DMS114 treated with DMSO at 0.1 percent for 48 hours (cell line): ENCODE measurements at regions not wholly inside any gene's neighbourhood (a gene's known extent, or its start where the extent isn't known, plus 50 kb on each side); places are given as distances from the start of the nearest gene placed in this dataset.

Experiments used
- DNase-seq: peaks from one replicate; lab custom pipeline; 2025; ENCODE audit not compliant: unreplicated experiment; lab: John Stamatoyannopoulos, UW

DNA sequence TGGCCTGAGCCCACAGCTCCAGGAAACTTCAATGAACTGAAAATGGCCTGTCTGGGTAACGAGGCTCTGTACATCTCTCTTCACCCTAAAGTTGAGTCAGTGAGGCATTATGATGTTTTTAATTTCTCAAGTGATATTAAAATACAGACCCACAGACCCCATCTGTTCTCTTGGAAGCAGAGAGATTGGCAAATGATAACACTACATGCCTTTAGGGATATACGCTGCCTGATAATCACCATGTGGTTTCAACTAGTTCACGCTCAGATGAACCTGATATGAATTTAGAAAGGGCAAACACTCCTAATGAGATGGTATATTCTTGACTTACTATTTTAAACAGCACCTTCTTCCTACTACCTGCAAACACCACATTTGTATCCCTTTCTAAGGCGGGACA is 127.5 kb downstream of the RFC3 start:
- DNase-seq, result no peak

GRCh38 chr13:33953203-33953602 is 135.3 kb downstream of the RFC3 start:
- no peak for DNase-seq

GRCh38 chr13:33953781-33954180 is 135.8 kb downstream of the RFC3 start:
- DNase-seq, result no peak

- no peak for DNase-seq
These were observed 138.4 kb downstream of the RFC3 start for GRCh38 chr13:33956346-33956745.

DNA sequence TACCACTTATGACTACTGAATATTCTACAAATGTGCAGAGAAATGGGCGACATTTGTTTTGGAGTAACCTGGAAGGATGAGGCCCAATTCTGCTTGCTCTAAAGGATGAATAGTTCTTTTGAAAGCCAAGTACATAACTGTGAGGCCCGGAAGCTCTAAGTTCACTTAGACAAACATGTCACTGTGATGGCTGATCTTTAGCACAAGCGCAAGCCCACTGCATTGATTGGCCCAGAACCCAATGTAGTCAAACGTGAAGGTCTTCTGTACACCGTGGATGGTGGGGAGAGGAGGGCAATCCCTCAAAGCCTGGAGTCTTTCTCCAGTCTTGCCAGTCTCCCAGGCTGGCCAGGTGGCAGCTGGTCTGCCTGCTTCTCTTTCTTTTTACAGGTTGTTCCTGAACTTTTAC is 139.6 kb downstream of the RFC3 start:
- DNase-seq, result no peak

DNA sequence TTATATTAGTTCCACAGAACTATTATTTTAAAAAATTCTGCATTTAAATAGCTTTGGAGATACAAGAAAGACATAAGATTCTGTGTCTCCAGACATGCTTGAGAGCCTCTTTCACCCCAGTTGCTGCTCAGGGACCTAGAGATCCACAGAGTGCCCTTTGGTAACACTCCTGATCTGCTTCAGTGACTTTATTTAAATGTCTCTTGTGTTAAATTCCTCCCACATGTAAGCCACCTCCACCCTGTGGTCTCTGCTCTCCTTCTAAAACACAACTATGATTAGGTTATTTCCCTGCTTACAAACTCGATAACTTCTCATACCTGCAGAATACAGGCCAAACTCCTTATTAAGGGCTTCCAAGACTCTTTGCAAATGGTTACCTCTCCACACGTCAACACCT is 141.0 kb downstream of the RFC3 start:
- no peak for DNase-seq

GRCh38 chr13:33963134-33963533 is 145.2 kb downstream of the RFC3 start:
- DNase-seq, result no peak

- no peak for DNase-seq
These were observed 145.9 kb downstream of the RFC3 start for GRCh38 chr13:33963895-33964294.

- DNase-seq, result no peak
These were observed 150.9 kb downstream of the RFC3 start for GRCh38 chr13:33968520-33969507.

GRCh38 chr13:33970746-33971561 is 153.0 kb downstream of the RFC3 start:
- DNase-seq, result no peak

- DNase-seq, result no peak
These were observed 153.5 kb downstream of the RFC3 start for GRCh38 chr13:33971562-33971819.

DNA sequence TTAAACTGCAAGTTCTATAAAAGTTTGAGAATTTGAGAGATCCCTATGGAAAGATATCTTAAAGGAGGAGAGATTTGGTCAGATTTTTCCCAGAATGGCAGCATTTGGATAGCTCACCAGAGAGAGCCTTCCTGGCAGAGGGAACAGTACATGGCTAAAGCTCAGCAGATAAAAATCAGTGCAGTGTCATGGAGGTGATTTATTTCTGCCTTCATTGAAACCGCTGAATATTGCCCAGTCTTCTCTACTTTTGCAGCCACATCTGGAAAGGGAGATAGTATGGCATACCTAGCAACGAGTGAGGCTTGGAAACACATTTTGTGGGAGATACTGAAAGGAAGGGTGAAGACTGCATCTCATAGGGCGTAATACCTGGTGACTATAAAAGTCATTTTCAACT is 155.2 kb downstream of the RFC3 start:
- DNase-seq, result no peak

GRCh38 chr13:33976965-33977364 is 159.0 kb downstream of the RFC3 start:
- no peak for DNase-seq

- no peak for DNase-seq
These were observed 160.7 kb downstream of the RFC3 start for GRCh38 chr13:33978653-33979052.

DNA sequence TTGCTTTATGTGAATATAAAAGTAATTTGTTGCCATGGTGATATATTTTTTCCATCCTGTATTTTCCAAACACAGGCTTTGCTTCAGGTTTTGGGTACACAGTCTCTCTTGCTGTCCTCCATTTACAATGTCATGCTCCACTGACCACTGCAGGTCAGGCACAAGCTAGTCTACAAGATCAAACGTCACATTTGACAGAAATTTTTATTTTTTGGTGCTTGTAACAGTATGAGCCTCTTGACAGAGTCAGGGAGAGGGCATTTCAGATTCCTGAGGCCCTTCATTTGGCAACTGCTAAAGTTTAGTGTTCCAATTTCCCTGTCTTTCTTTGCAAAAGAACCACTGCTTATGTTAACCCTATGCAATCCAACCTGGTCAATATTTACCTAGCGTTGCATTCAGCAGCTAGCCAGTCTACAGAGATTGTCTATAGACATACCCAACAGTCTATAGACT is 175.0 kb downstream of the RFC3 start:
- DNase-seq, result no peak

- DNase-seq, result no peak
These were observed 176.2 kb downstream of the RFC3 start for GRCh38 chr13:33994198-33994597.

- DNase-seq, result no peak
These were observed 177.0 kb downstream of the RFC3 start for GRCh38 chr13:33994826-33995502.

DNA sequence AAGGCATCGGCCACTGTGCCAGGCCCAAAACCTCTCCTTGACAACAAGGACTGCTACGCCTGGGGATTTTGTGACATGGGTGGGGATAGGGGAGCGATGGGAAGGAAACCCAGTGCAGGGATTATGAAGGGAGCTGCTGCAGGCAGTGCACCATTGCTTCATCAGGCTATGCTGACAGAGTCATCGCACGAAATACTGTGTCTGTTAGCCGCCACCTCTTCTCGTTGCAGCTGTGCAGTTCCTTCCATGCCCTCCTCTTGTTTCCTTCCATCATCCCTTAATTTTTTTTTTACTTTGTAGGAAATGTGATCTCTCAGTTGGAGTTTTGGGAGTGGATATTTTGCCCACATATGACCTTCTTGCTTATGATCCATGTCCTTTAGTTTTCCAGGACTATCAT is 178.7 kb downstream of the RFC3 start:
- no peak for DNase-seq

DNA sequence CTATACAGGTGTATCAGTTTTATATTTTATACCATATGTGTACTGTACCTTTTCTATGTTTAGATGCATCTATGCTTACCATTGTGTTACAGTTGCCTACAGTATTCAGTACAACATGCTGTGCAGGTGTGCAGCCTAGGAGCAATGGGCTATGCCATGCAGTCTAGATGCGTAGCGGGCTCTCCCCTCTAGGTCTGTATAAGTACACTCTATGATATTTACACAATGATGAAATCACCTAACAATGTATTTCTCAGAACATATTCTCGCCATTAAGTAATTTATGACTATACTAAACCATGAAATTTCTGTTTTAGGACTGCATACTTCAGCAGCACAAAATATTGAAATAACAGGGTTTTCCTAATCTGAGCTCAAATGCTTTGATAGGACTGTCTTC is 179.6 kb downstream of the RFC3 start:
- DNase-seq, result no peak

DNA sequence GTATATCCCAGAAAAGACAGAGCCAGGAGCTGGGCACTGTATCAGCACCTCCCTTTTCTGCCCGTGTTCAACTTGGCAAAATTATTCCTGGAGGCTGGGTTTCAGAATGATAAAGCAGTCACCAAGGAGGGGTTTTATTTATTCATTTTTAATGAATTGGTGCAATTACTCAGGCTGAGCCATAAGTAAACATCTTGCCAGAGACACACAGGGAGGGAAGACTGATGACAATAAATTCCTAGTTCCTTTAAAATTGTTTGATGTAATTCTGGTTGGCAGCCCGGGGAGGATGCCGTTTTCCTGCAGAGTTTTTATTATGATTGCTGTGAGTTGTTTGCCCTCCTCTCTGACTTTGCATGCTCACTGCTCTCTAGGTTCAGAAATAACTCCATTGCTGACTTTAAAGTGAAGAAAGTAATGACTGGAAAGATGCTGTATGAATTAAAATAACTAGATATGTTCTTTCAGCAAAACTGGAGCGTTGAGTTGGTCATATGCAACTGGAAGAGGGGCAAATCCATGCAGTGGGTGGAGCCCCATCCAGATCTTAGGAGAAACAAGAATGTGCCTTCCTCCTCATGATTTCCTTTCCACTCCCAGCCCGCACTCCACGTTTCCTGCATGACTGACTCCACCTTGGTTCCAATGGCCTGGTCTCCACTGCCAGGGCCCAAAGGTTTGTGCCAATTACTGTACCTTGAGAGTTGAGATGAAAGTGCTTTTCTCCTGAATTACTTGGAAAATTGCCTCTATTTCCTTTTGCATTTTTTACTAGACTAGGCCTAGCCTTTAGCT is 182.1 kb downstream of the RFC3 start:
- no peak for DNase-seq

DNA sequence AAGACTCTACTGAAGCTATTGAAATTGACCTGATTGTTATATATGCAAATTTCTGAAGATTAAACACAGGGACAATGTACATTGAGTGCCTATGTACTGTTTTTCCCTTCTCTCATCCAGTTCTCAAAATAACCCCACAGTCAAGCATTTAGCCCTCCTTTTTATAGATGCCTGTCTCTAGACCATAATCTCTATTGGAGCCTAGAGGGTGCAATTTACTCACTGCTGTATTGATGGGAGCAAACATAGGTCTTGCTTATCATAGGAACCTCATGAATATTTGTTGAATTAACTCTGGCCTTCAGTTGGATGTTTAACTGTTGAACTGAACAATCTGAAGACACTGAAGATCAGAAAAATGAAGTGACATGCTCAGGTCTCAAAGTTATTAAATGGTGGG is 183.0 kb downstream of the RFC3 start:
- DNase-seq, result no peak
